PC-9 (cell line): ENCODE measurements at regions not wholly inside any gene's neighbourhood (a gene's known extent, or its start where the extent isn't known, plus 50 kb on each side); places are given as distances from the start of the nearest gene placed in this dataset.

Source experiments
- BruUV-seq: library from RNA; stranded (reverse); fragments of 400-500 nt; replicated peaks from 2 replicates; lab custom pipeline; 2021; lab: Mats Ljungman, UMichigan
- CTCF ChIA-PET: fragments of 300-600 bp; sonication (Branson Sonifier 250); formaldehyde crosslinking; loops from one replicate; lab custom pipeline; 2022; ENCODE audit warnings: antibody characterized with exemption; lab: Charles Lee
- POLR2A ChIA-PET: fragments of 300-600 bp; sonication (Branson Sonifier 250); formaldehyde crosslinking; loops from one replicate; lab custom pipeline; 2022; ENCODE audit warnings: antibody characterized with exemption; ENCODE audit not compliant: unreplicated experiment; lab: Charles Lee
- DNase-seq, 2 experiments: peaks; one replicate each; pipeline versions ENCODE4 v3.0.0 to v3.0.0-alpha.2; 2015 to 2022; ENCODE audit warnings: mixed read lengths in 1 of 2
- H2AFZ ChIP-seq: fragments of 200-600 bp; sonication (generic); 2 replicates; pipeline ENCODE4 v1.8.1; 2017; ENCODE audit warnings: antibody characterized with exemption
- H3F3A ChIP-seq: fragments of 200-600 bp; sonication (generic); 2 replicates; pipeline ENCODE4 v1.8.1; 2017; ENCODE audit warnings: antibody characterized with exemption, mild to moderate bottlenecking, low read depth; ENCODE audit not compliant: insufficient read depth
- H3K27ac ChIP-seq: fragments of 200-600 bp; sonication (generic); 2 replicates; pipeline ENCODE4 v1.6.1; 2016; ENCODE audit warnings: mixed run types
- H3K27me3 ChIP-seq: fragments of 200-600 bp; sonication (generic); 2 replicates; pipeline ENCODE4 v1.6.1; 2016; ENCODE audit warnings: low read depth, mixed run types; ENCODE audit not compliant: insufficient read depth
- H3K36me3 ChIP-seq: fragments of 200-600 bp; sonication (generic); 2 replicates; pipeline ENCODE4 v1.6.1; 2016; ENCODE audit warnings: low read depth, mixed run types
- H3K4me1 ChIP-seq: fragments of 200-600 bp; sonication (generic); replicated peaks from 2 replicates; pipeline ENCODE4 v1.6.1; 2016; ENCODE audit warnings: mixed run types; ENCODE audit not compliant: insufficient read depth
- H3K4me2 ChIP-seq: fragments of 200-600 bp; sonication (generic); 2 replicates; pipeline ENCODE4 v1.6.1; 2017; ENCODE audit warnings: mixed run types
- H3K4me3 ChIP-seq: fragments of 200-600 bp; sonication (generic); 2 replicates; pipeline ENCODE4 v1.6.1; 2016; ENCODE audit warnings: mixed run types
- H3K79me2 ChIP-seq: fragments of 200-600 bp; sonication (generic); 2 replicates; pipeline ENCODE4 v1.6.1; 2017; ENCODE audit warnings: low read depth, mixed run types
- H3K9me2 ChIP-seq: fragments of 200-600 bp; sonication (generic); 2 replicates; pipeline ENCODE4 v1.8.1; 2017; ENCODE audit warnings: mild to moderate bottlenecking; ENCODE audit not compliant: insufficient read depth
- H3K9me3 ChIP-seq: fragments of 200-600 bp; sonication (generic); 2 replicates; pipeline ENCODE4 v1.8.1; 2016; ENCODE audit warnings: low read depth; ENCODE audit not compliant: insufficient read depth
- H4K20me1 ChIP-seq: fragments of 200-600 bp; sonication (generic); 2 replicates; pipeline ENCODE4 v1.8.1; 2017; ENCODE audit not compliant: insufficient read depth
- CTCF ChIP-seq: fragments of 200-600 bp; sonication (generic); conservative IDR thresholded peaks from 2 replicates; pipeline ENCODE4 v1.6.1; 2017; ENCODE audit warnings: mixed run types, antibody characterized with exemption, mild to moderate bottlenecking, moderate library complexity
- EZH2 ChIP-seq: fragments of 200-600 bp; sonication (generic); IDR thresholded peaks from 2 replicates; pipeline ENCODE4 v1.8.0; 2017; ENCODE audit warnings: antibody characterized with exemption, low read depth
- intact Hi-C: fragments of 100-400 bp; cut with micrococcal nuclease; formaldehyde crosslinking; loops from one replicate; pipeline ENCODE4 v1.10.0; 2022; ENCODE audit not compliant: unreplicated experiment

GRCh38 chr1:84755216-84755615 is 65.0 kb upstream of the SSX2IP start:
- no peaks in the 10 kb centered on the region for H3K9me2 ChIP-seq
- no peak overlapping the region for H3K4me3 ChIP-seq
- H3F3A ChIP-seq, result no peaks in the 10 kb centered on the region
- DNase-seq, result no peak
- POLR2A ChIA-PET, result no interaction called here
- intact Hi-C loops, result no loop called here
- no peaks in the 10 kb centered on the region for H3K27me3 ChIP-seq
- no peaks in the 10 kb centered on the region for H3K4me1 ChIP-seq
- H3K27ac ChIP-seq, result no peak overlapping the region
- no peaks in the 10 kb centered on the region for H4K20me1 ChIP-seq
- no peaks in the 10 kb centered on the region for H3K9me3 ChIP-seq
- H3K79me2 ChIP-seq, result no peaks in the 10 kb centered on the region
- CTCF ChIA-PET, result no interaction called here
- no peak overlapping the region for H3K4me2 ChIP-seq
- H3K36me3 ChIP-seq, result no peaks in the 10 kb centered on the region
- no TSS peak for BruUV-seq
- H2AFZ ChIP-seq, result no peak overlapping the region
- no peak for TF ChIP-seq EZH2
- TF ChIP-seq CTCF, result no peak

- TF ChIP-seq EZH2 (no peak), CTCF (no peak)
- no peaks in the 10 kb centered on the region for H3K79me2 ChIP-seq
- BruUV-seq, result no TSS peak
- H3K4me3 ChIP-seq, result no peak overlapping the region
- no peak for DNase-seq
- H3K27me3 ChIP-seq, result no peaks in the 10 kb centered on the region
- no peaks in the 10 kb centered on the region for H3K36me3 ChIP-seq
- H3K9me3 ChIP-seq, result no peaks in the 10 kb centered on the region
- H3F3A ChIP-seq, result no peaks in the 10 kb centered on the region
- H4K20me1 ChIP-seq, result no peaks in the 10 kb centered on the region
- intact Hi-C loops, result loop anchor here (5.0 kb wide), 3 partner anchors 132 to 612 kb away; partner anchors contain the start of gene PRKACB
- H3K27ac ChIP-seq, result no peak overlapping the region
- no peaks in the 10 kb centered on the region for H3K9me2 ChIP-seq
- H2AFZ ChIP-seq, result no peak overlapping the region
- ChIA-PET CTCF (no interaction called here), POLR2A (no interaction called here)
- no peak overlapping the region for H3K4me2 ChIP-seq
- H3K4me1 ChIP-seq, result no peaks in the 10 kb centered on the region
Observed at GRCh38 chr1:84754386-84754703, 64.1 kb upstream of the SSX2IP start.

GRCh38 chr1:84753516-84754385 is 63.5 kb upstream of the SSX2IP start:
- Histone ChIP-seq H3K4me1 (no peaks in the 10 kb centered on the region), H3F3A (no peaks in the 10 kb centered on the region), H3K27ac (no peak overlapping the region), H3K9me3 (no peaks in the 10 kb centered on the region), H2AFZ (no peak overlapping the region), H3K79me2 (no peaks in the 10 kb centered on the region), H3K27me3 (no peaks in the 10 kb centered on the region), H4K20me1 (no peaks in the 10 kb centered on the region), H3K4me2 (no peak overlapping the region), H3K9me2 (no peaks in the 10 kb centered on the region), H3K36me3 (no peaks in the 10 kb centered on the region), H3K4me3 (no peak overlapping the region)
- CTCF ChIA-PET, result interaction anchor here (1.0 to 1.1 kb wide), 2 partner anchors 63 to 100 kb away, joined by 3 read pairs; no protein-coding TSS in a partner anchor
- no TSS peak for BruUV-seq
- peak; percentile 62 to 66 for DNase-seq
- intact Hi-C loops, result loop anchor here (1.0 to 5.0 kb wide), 6 partner anchors 131 to 849 kb away; partner anchors contain the start of gene PRKACB
- TF ChIP-seq EZH2, result no peak
- peak; percentile 99 for TF ChIP-seq CTCF
- POLR2A ChIA-PET, result no interaction called here
